GM10266 (cell line): ENCODE measurements at regions not wholly inside any gene's neighbourhood (a gene's known extent, or its start where the extent isn't known, plus 50 kb on each side); places are given as distances from the start of the nearest gene placed in this dataset.

Source experiments
- DNase-seq: peaks from one replicate; pipeline ENCODE4 v3.0.0; 2012; ENCODE audit errors: extremely low spot score
- CTCF ChIP-seq: IDR thresholded peaks from 2 replicates; pipeline ENCODE4 v1.5.1; 2012; ENCODE audit warnings: mild to moderate bottlenecking, low read depth; ENCODE audit not compliant: control insufficient read depth, insufficient read depth; ENCODE audit errors: missing control alignments

- no peak for TF ChIP-seq CTCF
- DNase-seq = no peak
Observed at GRCh38 chr4:164617426-164617825, 136.5 kb upstream of the SMIM31 start.

GRCh38 chr4:164617911-164618310 lies 136.0 kb upstream of the SMIM31 start:
- no peak for DNase-seq
- no peak for TF ChIP-seq CTCF

GRCh38 chr4:164621886-164622521 lies 131.9 kb upstream of the SMIM31 start:
- no peak for DNase-seq
- no peak for TF ChIP-seq CTCF

GRCh38 chr4:164623099-164623498 lies 130.8 kb upstream of the SMIM31 start:
- no peak for TF ChIP-seq CTCF
- no peak for DNase-seq

GRCh38 chr4:164639001-164639400 lies 114.9 kb upstream of the SMIM31 start:
- DNase-seq = no peak
- TF ChIP-seq CTCF = no peak

GRCh38 chr4:164648151-164648848 lies 105.6 kb upstream of the SMIM31 start:
- no peak for DNase-seq
- TF ChIP-seq CTCF = no peak

- TF ChIP-seq CTCF = no peak
- no peak for DNase-seq
Observed at GRCh38 chr4:164648849-164649212, 105.1 kb upstream of the SMIM31 start.
